ENCODE measurements at regions not wholly inside any gene's neighbourhood (a gene's known extent, or its start where the extent isn't known, plus 50 kb on each side); places are given as distances from the start of the nearest gene placed in this dataset.

DNA sequence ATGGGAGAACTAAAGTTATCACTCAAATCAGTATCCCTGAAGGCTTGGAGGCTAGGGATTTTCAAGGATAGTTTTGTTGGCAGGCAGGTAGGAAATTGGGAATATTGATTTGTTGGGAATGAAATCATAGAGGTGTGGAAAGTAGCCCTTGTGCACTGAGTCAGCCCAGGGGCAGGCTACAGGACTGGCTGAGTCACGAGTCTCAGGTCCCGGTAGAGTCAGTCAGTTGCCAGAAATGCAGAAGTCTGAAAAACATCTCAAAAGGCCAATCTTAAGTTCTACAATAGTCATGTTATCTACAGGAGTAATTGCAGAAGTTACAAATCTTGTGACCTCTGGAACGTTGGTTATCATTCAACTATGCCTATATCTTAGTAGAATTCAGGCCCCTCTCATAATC is 153.1 kb downstream of the GC start:
- BruUV-seq (replicated peaks): no TSS peak
- H3K9me3 ChIP-seq (ENCODE audit: control insufficient read depth in 1 of 2, insufficient read depth in 1 of 2, low read depth in 1 of 2, low read length in 2 of 2): no peaks in the 10 kb centered on the region
- no peak overlapping the region for H3K27ac ChIP-seq (ENCODE audit: low read depth, low read length)
- no peaks in the 10 kb centered on the region for H3K27me3 ChIP-seq (ENCODE audit: insufficient read depth, low read length)
- no peak for ATAC-seq
- H3K9ac ChIP-seq (ENCODE audit: low read length): no peak overlapping the region
- no peaks in the 10 kb centered on the region for H3K4me1 ChIP-seq (ENCODE audit: control insufficient read depth in 1 of 2, insufficient read depth in 2 of 2, low read length in 2 of 2)
- ChIA-PET RAD21 (ENCODE audit: low non-redundant PET in 1 of 2, low total read pairs in 2 of 2, uncharacterized antibody in 2 of 2, unreplicated experiment in 2 of 2) (no interaction called here), POLR2A (no interaction called here), CTCF (no interaction called here)
- no peak for DNase-seq (ENCODE audit: low read depth, low spot score)
- no peaks in the 10 kb centered on the region for H4K20me1 ChIP-seq (ENCODE audit: insufficient read depth)
- no peak overlapping the region for H3K4me3 ChIP-seq (replicated peaks in 1 of 2; ENCODE audit: low read depth in 1 of 2, low read length in 2 of 2)
- no peak for TF ChIP-seq CBX3 (IDR thresholded peaks at IDR 0.05; ENCODE audit: low read depth)
- TF ChIP-seq ZNF274 (IDR thresholded peaks at IDR 0.05; ENCODE audit: low read depth, low read length): no peak
- TF ChIP-seq YY1 (IDR thresholded peaks at IDR 0.05; ENCODE audit: extremely low read depth, insufficient replicate concordance, low read depth, low read length): no peak
- TF ChIP-seq, protein P1, sequence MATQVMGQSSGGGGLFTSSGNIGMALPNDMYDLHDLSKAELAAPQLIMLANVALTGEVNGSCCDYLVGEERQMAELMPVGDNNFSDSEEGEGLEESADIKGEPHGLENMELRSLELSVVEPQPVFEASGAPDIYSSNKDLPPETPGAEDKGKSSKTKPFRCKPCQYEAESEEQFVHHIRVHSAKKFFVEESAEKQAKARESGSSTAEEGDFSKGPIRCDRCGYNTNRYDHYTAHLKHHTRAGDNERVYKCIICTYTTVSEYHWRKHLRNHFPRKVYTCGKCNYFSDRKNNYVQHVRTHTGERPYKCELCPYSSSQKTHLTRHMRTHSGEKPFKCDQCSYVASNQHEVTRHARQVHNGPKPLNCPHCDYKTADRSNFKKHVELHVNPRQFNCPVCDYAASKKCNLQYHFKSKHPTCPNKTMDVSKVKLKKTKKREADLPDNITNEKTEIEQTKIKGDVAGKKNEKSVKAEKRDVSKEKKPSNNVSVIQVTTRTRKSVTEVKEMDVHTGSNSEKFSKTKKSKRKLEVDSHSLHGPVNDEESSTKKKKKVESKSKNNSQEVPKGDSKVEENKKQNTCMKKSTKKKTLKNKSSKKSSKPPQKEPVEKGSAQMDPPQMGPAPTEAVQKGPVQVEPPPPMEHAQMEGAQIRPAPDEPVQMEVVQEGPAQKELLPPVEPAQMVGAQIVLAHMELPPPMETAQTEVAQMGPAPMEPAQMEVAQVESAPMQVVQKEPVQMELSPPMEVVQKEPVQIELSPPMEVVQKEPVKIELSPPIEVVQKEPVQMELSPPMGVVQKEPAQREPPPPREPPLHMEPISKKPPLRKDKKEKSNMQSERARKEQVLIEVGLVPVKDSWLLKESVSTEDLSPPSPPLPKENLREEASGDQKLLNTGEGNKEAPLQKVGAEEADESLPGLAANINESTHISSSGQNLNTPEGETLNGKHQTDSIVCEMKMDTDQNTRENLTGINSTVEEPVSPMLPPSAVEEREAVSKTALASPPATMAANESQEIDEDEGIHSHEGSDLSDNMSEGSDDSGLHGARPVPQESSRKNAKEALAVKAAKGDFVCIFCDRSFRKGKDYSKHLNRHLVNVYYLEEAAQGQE (IDR thresholded peaks at IDR 0.05; ENCODE audit: low read depth): no peak
- TF ChIP-seq, protein P2, sequence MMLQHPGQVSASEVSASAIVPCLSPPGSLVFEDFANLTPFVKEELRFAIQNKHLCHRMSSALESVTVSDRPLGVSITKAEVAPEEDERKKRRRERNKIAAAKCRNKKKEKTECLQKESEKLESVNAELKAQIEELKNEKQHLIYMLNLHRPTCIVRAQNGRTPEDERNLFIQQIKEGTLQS (IDR thresholded peaks at IDR 0.05): no peak
- no peak for TF ChIP-seq POLR2AphosphoS5 (IDR thresholded peaks at IDR 0.05; ENCODE audit: low read depth, low read length)
- TF ChIP-seq SP1 (IDR thresholded peaks at IDR 0.05; ENCODE audit: low read depth): no peak
- no peak for TF ChIP-seq SIN3A (IDR thresholded peaks at IDR 0.05; ENCODE audit: low read depth)
- no peak for TF ChIP-seq EZH2 (IDR thresholded peaks at IDR 0.05)
- no peak for TF ChIP-seq JUND (IDR thresholded peaks at IDR 0.05)
- TF ChIP-seq POLR2A (IDR thresholded peaks at IDR 0.05; ENCODE audit: borderline replicate concordance, extremely low read depth, insufficient read depth, insufficient read length): no peak
- TF ChIP-seq, protein P3, sequence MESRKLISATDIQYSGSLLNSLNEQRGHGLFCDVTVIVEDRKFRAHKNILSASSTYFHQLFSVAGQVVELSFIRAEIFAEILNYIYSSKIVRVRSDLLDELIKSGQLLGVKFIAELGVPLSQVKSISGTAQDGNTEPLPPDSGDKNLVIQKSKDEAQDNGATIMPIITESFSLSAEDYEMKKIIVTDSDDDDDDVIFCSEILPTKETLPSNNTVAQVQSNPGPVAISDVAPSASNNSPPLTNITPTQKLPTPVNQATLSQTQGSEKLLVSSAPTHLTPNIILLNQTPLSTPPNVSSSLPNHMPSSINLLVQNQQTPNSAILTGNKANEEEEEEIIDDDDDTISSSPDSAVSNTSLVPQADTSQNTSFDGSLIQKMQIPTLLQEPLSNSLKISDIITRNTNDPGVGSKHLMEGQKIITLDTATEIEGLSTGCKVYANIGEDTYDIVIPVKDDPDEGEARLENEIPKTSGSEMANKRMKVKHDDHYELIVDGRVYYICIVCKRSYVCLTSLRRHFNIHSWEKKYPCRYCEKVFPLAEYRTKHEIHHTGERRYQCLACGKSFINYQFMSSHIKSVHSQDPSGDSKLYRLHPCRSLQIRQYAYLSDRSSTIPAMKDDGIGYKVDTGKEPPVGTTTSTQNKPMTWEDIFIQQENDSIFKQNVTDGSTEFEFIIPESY (IDR thresholded peaks at IDR 0.05; ENCODE audit: extremely low read depth, insufficient replicate concordance, low read length): no peak
- TF ChIP-seq ZFX (IDR thresholded peaks at IDR 0.05): no peak
- TF ChIP-seq, protein P4, sequence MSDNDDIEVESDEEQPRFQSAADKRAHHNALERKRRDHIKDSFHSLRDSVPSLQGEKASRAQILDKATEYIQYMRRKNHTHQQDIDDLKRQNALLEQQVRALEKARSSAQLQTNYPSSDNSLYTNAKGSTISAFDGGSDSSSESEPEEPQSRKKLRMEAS (IDR thresholded peaks at IDR 0.05): no peak
- TF ChIP-seq EGR1 (IDR thresholded peaks at IDR 0.05; ENCODE audit: low read depth): no peak
- TF ChIP-seq SRF (IDR thresholded peaks at IDR 0.05; ENCODE audit: low read depth): no peak
- no peak for TF ChIP-seq RAD21 (IDR thresholded peaks at IDR 0.05; ENCODE audit: low read depth)
- H3K4me2 ChIP-seq (ENCODE audit: low read length): no peak overlapping the region
- H3K36me3 ChIP-seq (ENCODE audit: control insufficient read depth in 1 of 2, insufficient read depth in 2 of 2, low read length in 2 of 2): no peaks in the 10 kb centered on the region
- intact Hi-C loops (cut with micrococcal nuclease): no loop called here
- H3K79me2 ChIP-seq (ENCODE audit: insufficient read depth, low read length): no peaks in the 10 kb centered on the region
- H2AFZ ChIP-seq (ENCODE audit: low read depth, low read length, poor library complexity, severe bottlenecking): no peak overlapping the region
- no peaks in the 10 kb centered on the region for H3K9me2 ChIP-seq (ENCODE audit: insufficient read depth)
